ENCODE measurements at regions not wholly inside any gene's neighbourhood (a gene's known extent, or its start where the extent isn't known, plus 50 kb on each side); places are given as distances from the start of the nearest gene placed in this dataset.

DNA sequence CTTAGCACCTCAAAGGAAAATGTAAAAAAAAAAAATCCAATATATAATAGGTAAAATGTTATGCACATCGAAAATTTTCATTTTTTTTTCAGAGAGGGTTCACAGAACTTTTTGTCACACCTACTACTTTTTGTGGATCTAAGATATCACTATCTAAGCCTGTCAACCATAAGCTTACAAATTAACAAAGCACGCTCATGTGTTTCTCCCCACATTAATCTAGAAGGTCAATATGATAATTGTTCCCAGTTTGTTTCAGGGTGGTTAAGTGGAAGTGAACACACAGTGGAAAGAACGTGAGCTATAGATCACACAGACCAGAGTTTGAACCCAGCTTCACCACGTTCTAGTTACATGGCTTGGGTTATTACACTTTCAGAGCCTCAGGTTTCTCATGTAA is 78.6 kb upstream of the ROBO2 start:
- TF ChIP-seq CTCF (IDR thresholded peaks at IDR 0.05) (no peak), POLR2A (IDR thresholded peaks at IDR 0.05) (no peak)

Data from testis (tissue), 2 donors.